ENCODE measurements at regions not wholly inside any gene's neighbourhood (a gene's known extent, or its start where the extent isn't known, plus 50 kb on each side); places are given as distances from the start of the nearest gene placed in this dataset.

- no peak for TF ChIP-seq CTCF (IDR thresholded peaks at IDR 0.05)
- TF ChIP-seq POLR2A (IDR thresholded peaks at IDR 0.05) = no peak
- TF ChIP-seq EP300 (IDR thresholded peaks at IDR 0.05) = no peak
- no peak for TF ChIP-seq POLR2AphosphoS5 (IDR thresholded peaks at IDR 0.05)
Observed at GRCh38 chr1:60657926-60658325, 424.4 kb upstream of the NFIA start.
